Naive B cell (primary cell): ENCODE measurements at regions not wholly inside any gene's neighbourhood (a gene's known extent, or its start where the extent isn't known, plus 50 kb on each side); places are given as distances from the start of the nearest gene placed in this dataset.
A peak's percentile ranks its signal among the peaks of the same experiment; 100 is the strongest.

Experiments
- ATAC-seq, 2 donors: fragments of 150-1000 bp; cut with Tn5 transposase; 2 replicates each; pipeline ENCODE4 v1.10.0; 2021; ENCODE audit warnings: low read depth in 2 of 2, mild to moderate bottlenecking in 2 of 2, moderate library complexity in 2 of 2
- DNase-seq: peaks from one replicate; pipeline ENCODE4 v3.0.0; 2022
- H3K27ac Mint-ChIP-seq, 6 donors: one replicate each; pipeline ENCODE4 v1.8.0; 2020 to 2022; ENCODE audit warnings: mild to moderate bottlenecking in 6 of 6, mixed read lengths in 6 of 6, moderate library complexity in 5 of 6, inconsistent platforms in 2 of 6
- H3K27me3 Mint-ChIP-seq, 3 donors: one replicate each; pipeline ENCODE4 v1.8.0; 2021 to 2022; ENCODE audit warnings: mixed read lengths in 3 of 3, mild to moderate bottlenecking in 1 of 3
- H3K36me3 Mint-ChIP-seq, 2 donors: one replicate each; pipeline ENCODE4 v1.8.0; 2020 to 2022; ENCODE audit warnings: mixed read lengths in 2 of 2, inconsistent platforms in 1 of 2, mild to moderate bottlenecking in 1 of 2
- H3K4me1 Mint-ChIP-seq, 3 donors: one replicate each; pipeline ENCODE4 v1.8.0; 2020 to 2022; ENCODE audit warnings: mixed read lengths in 3 of 3, inconsistent platforms in 1 of 3, mild to moderate bottlenecking in 1 of 3, moderate library complexity in 1 of 3
- H3K4me3 Mint-ChIP-seq, 8 donors: one replicate each; pipeline ENCODE4 v1.8.0; 2020 to 2022; ENCODE audit warnings: mild to moderate bottlenecking in 8 of 8, mixed read lengths in 8 of 8, moderate library complexity in 8 of 8, inconsistent platforms in 2 of 8
- H3K9me3 Mint-ChIP-seq, 7 donors: one replicate each; pipeline ENCODE4 v1.8.0; 2020 to 2022; ENCODE audit warnings: mixed read lengths in 7 of 7, mild to moderate bottlenecking in 5 of 7, inconsistent platforms in 2 of 7, moderate library complexity in 1 of 7

DNA sequence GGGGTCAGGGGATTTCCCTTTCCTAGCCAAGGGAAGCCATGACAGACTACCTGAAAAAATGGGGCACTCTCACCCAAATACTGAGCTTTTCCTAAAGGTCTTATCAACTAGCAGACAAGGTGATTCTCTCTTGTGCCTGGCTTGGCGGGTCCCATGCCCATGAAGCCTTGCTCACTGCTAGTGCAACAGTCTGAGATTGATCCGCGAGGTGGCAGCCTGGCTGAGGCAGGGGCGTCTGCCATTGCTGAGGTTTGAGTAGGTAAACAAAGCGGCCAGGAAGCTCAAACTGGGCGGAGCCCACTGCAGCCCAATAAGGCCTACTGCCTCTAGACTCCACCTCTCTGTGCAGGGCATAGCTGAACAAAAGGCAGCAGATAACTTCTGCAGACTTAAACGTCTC, 152.6 kb upstream of the PMFBP1 start:
- ATAC-seq (no peak), DNase-seq (no peak)
- H3K4me1 Mint-ChIP-seq, result no peaks in the 10 kb centered on the region
- no peak overlapping the region for H3K4me3 Mint-ChIP-seq
- no peaks in the 10 kb centered on the region for H3K27me3 Mint-ChIP-seq
- H3K36me3 Mint-ChIP-seq, result peaks cover 46 to 53% of the 10 kb centered on the region in 2 donors
- H3K9me3 Mint-ChIP-seq, result peaks cover 29 to 81% (median 65%) of the 10 kb centered on the region in 7 donors
- H3K27ac Mint-ChIP-seq, result no peak overlapping the region

DNA sequence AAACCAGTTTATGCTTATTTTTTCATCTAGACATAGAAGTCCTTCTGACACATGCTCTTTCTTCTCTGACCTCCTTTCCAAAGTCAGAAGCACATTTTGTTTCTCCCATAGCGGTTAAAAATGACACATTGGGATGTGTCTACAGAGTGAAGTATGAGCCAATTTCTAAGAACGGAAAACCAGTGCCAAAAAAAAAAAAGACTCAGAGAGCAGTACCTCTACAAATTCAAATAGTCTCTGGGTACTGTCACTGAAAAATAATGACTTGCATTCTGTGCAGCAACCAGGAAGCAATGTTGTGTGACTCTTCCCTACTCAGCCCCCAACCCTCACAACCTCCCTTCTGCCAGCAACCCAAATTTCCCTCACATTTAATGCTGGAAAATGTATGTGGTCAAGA, 145.5 kb upstream of the PMFBP1 start:
- Mint-ChIP-seq H3K27me3 (no peaks in the 10 kb centered on the region), H3K9me3 (peaks cover 17 to 52% (median 36%) of the 10 kb centered on the region in 7 donors), H3K4me3 (no peak overlapping the region), H3K4me1 (no peaks in the 10 kb centered on the region), H3K27ac (no peak overlapping the region), H3K36me3 (peaks cover 34 to 37% of the 10 kb centered on the region in 2 donors)
- ATAC-seq (no peak), DNase-seq (no peak)

DNA sequence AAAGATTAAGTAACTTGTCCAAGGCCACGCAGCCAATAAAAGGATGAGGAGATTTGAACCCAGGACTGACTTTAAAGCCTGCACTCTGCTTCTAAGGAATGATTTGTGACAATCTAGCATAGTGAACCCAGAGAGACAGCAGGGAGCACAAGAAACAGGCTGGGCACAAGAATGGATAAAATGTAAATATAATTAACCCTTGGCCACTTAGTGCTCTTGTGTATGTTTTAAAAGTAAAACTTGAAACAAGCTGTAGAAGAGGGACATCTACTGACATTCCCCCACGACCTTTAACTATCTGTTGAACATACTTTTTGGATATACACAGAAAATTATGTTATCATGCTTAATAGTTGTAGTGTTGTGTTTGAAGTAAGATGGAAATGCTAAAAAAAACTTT, 141.9 kb upstream of the PMFBP1 start:
- H3K4me1 Mint-ChIP-seq, result no peaks in the 10 kb centered on the region
- H3K4me3 Mint-ChIP-seq, result no peak overlapping the region
- DNase-seq, result no peak
- H3K27ac Mint-ChIP-seq, result no peak overlapping the region
- no peaks in the 10 kb centered on the region for H3K27me3 Mint-ChIP-seq
- H3K36me3 Mint-ChIP-seq, result peaks cover 21 to 24% of the 10 kb centered on the region in 2 donors
- ATAC-seq, result no peak
- H3K9me3 Mint-ChIP-seq, result peaks cover 4 to 35% (median 13%) of the 10 kb centered on the region in 7 donors

GRCh38 chr16:72312828-72313227, 140.9 kb upstream of the PMFBP1 start:
- H3K27ac Mint-ChIP-seq, result no peak overlapping the region
- no peaks in the 10 kb centered on the region for H3K27me3 Mint-ChIP-seq
- H3K4me3 Mint-ChIP-seq, result no peak overlapping the region
- no peaks in the 10 kb centered on the region for H3K4me1 Mint-ChIP-seq
- ATAC-seq (no peak), DNase-seq (no peak)
- H3K36me3 Mint-ChIP-seq, result peaks cover 25 to 30% of the 10 kb centered on the region in 2 donors
- peaks cover 4 to 40% (median 15%) of the 10 kb centered on the region in 7 donors for H3K9me3 Mint-ChIP-seq

GRCh38 chr16:72311426-72311825, 139.5 kb upstream of the PMFBP1 start:
- ATAC-seq (no peak), DNase-seq (no peak)
- Mint-ChIP-seq H3K4me3 (no peak overlapping the region), H3K9me3 (peaks cover 4 to 36% (median 15%) of the 10 kb centered on the region in 7 donors), H3K27ac (no peak overlapping the region), H3K27me3 (no peaks in the 10 kb centered on the region), H3K36me3 (peaks cover 28 to 43% of the 10 kb centered on the region in 2 donors), H3K4me1 (no peaks in the 10 kb centered on the region)

DNA sequence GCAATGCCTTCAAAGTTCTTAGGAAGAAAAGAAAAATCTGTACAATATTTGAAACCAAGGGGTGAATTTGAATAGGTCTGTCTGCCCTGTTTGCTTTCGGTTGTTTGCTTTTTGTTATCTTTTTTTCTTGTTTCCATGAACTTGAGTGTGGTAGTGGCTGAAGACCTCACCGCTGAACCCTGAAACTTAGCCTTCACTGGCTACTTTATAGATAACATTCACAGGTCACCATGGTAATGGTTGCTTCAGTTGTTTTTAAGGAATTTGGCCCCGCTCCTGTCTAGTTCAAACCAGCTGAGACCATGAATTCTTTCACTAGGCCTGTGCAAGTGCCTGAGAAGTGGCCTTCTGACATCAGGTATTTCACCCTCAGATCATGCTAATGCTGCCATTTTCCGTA, 137.0 kb upstream of the PMFBP1 start:
- no peak for DNase-seq
- Mint-ChIP-seq H3K9me3 (peaks cover 4 to 37% (median 22%) of the 10 kb centered on the region in 7 donors), H3K27me3 (no peaks in the 10 kb centered on the region), H3K4me3 (no peak overlapping the region), H3K4me1 (no peaks in the 10 kb centered on the region), H3K27ac (no peak overlapping the region), H3K36me3 (peaks cover 30 to 43% of the 10 kb centered on the region in 2 donors)
- no peak for ATAC-seq

- H3K4me1 Mint-ChIP-seq, result no peaks in the 10 kb centered on the region
- H3K27ac Mint-ChIP-seq, result peak overlapping the region in 1 of 6 donors; percentile 50
- no peak overlapping the region for H3K4me3 Mint-ChIP-seq
- ATAC-seq (no peak), DNase-seq (no peak)
- peaks cover 4 to 37% (median 22%) of the 10 kb centered on the region in 7 donors for H3K9me3 Mint-ChIP-seq
- H3K36me3 Mint-ChIP-seq, result peaks cover 33 to 43% of the 10 kb centered on the region in 2 donors
- no peaks in the 10 kb centered on the region for H3K27me3 Mint-ChIP-seq
Measured at GRCh38 chr16:72308396-72308795, 136.4 kb upstream of the PMFBP1 start.

DNA sequence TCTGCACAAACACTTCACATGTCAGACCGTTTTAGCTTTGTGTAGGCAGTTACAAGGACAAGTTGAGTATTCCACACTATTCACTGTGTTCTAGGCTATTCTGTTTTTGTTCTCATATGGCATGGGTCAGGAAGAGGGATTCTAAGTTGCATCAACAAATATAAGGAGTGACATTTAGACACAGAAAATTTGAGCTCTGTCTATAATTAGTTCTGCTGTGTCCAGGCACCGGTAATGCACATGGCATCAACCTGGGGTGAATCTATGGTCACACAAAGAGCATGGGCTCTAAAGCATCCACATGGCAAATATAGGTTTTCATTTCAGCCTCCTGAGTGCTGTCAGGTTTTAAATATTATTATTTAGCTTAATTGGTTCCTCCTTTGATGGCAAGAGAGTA, 130.4 kb upstream of the PMFBP1 start:
- Mint-ChIP-seq H3K27ac (no peak overlapping the region), H3K9me3 (peaks cover 0 to 9% (median 7%) of the 10 kb centered on the region in 7 donors), H3K4me3 (no peak overlapping the region), H3K36me3 (peaks cover 8 to 31% of the 10 kb centered on the region in 2 donors), H3K27me3 (no peaks in the 10 kb centered on the region), H3K4me1 (no peaks in the 10 kb centered on the region)
- no peak for DNase-seq
- ATAC-seq, result no peak

- Mint-ChIP-seq H3K4me1 (no peaks in the 10 kb centered on the region), H3K36me3 (peaks cover 1 to 27% of the 10 kb centered on the region in 2 donors), H3K27ac (no peak overlapping the region), H3K27me3 (no peaks in the 10 kb centered on the region), H3K4me3 (no peak overlapping the region), H3K9me3 (peaks cover 0 to 9% (median 7%) of the 10 kb centered on the region in 7 donors)
- ATAC-seq, result no peak
- DNase-seq, result no peak
Measured at GRCh38 chr16:72301523-72302236, 129.7 kb upstream of the PMFBP1 start.

GRCh38 chr16:72300892-72301291, 128.9 kb upstream of the PMFBP1 start:
- Mint-ChIP-seq H3K4me3 (no peak overlapping the region), H3K36me3 (peaks cover 0 to 21% of the 10 kb centered on the region in 2 donors), H3K4me1 (no peaks in the 10 kb centered on the region), H3K9me3 (peaks cover 0 to 8% (median 2%) of the 10 kb centered on the region in 7 donors), H3K27me3 (no peaks in the 10 kb centered on the region), H3K27ac (peak overlapping the region in 1 of 6 donors; percentile 50)
- no peak for DNase-seq
- no peak for ATAC-seq

- no peak for ATAC-seq
Measured at GRCh38 chr16:72299684-72300243, 127.8 kb upstream of the PMFBP1 start.

GRCh38 chr16:72298961-72299360, 127.0 kb upstream of the PMFBP1 start:
- Mint-ChIP-seq H3K27me3 (no peaks in the 10 kb centered on the region), H3K27ac (no peak overlapping the region), H3K9me3 (peaks cover 0 to 2% (median 0%) of the 10 kb centered on the region in 7 donors), H3K4me3 (no peak overlapping the region), H3K4me1 (no peaks in the 10 kb centered on the region), H3K36me3 (peaks cover 0 to 23% of the 10 kb centered on the region in 2 donors)
- DNase-seq (no peak), ATAC-seq (no peak)

More at GRCh38 chr16:72299684-72300243, 127.8 kb upstream of the PMFBP1 start:
- no peaks in the 10 kb centered on the region for H3K4me1 Mint-ChIP-seq
- DNase-seq, result no peak
- H3K4me3 Mint-ChIP-seq, result no peak overlapping the region
- H3K27me3 Mint-ChIP-seq, result no peaks in the 10 kb centered on the region
- no peak overlapping the region for H3K27ac Mint-ChIP-seq
- peaks cover 0 to 3% (median 2%) of the 10 kb centered on the region in 7 donors for H3K9me3 Mint-ChIP-seq
- H3K36me3 Mint-ChIP-seq, result peaks cover 0 to 19% of the 10 kb centered on the region in 2 donors

- Mint-ChIP-seq H3K27me3 (no peaks in the 10 kb centered on the region), H3K36me3 (peaks cover 0 to 16% of the 10 kb centered on the region in 2 donors), H3K4me1 (no peaks in the 10 kb centered on the region), H3K4me3 (no peak overlapping the region), H3K9me3 (peaks cover 0 to 2% (median 0%) of the 10 kb centered on the region in 7 donors), H3K27ac (peak overlapping the region in 1 of 6 donors; percentile 1)
- DNase-seq (no peak), ATAC-seq (no peak)
Measured at GRCh38 chr16:72295914-72296313, 124.0 kb upstream of the PMFBP1 start.

DNA sequence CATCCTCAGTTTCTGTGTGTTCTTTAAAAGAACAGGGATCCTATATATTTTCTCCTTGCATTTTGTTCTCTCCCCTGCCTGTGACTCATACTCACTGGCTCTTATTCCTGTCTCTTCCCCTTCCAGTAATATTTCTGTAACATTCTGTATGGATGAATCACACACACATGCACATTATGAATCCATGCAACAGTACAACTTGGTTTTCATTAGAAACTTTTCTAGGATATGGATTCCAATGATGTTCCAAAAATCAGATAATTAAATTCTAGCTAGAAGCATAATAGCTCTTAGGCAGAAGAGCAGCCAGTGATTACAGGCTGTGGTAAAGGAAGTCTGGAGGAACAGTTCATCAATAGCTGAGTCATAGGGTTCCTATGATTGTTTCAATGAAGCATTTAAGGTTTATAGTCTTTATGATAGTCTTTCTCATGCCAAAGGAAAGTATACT, 119.6 kb upstream of the PMFBP1 start:
- Mint-ChIP-seq H3K27ac (no peak overlapping the region), H3K4me3 (no peak overlapping the region), H3K4me1 (no peaks in the 10 kb centered on the region), H3K36me3 (peaks cover 0 to 8% of the 10 kb centered on the region in 2 donors), H3K9me3 (peaks cover 0 to 2% (median 0%) of the 10 kb centered on the region in 7 donors), H3K27me3 (no peaks in the 10 kb centered on the region)
- ATAC-seq, result no peak
- DNase-seq, result no peak
